ENCODE measurements at regions not wholly inside any gene's neighbourhood (a gene's known extent, or its start where the extent isn't known, plus 50 kb on each side); places are given as distances from the start of the nearest gene placed in this dataset.

DNA sequence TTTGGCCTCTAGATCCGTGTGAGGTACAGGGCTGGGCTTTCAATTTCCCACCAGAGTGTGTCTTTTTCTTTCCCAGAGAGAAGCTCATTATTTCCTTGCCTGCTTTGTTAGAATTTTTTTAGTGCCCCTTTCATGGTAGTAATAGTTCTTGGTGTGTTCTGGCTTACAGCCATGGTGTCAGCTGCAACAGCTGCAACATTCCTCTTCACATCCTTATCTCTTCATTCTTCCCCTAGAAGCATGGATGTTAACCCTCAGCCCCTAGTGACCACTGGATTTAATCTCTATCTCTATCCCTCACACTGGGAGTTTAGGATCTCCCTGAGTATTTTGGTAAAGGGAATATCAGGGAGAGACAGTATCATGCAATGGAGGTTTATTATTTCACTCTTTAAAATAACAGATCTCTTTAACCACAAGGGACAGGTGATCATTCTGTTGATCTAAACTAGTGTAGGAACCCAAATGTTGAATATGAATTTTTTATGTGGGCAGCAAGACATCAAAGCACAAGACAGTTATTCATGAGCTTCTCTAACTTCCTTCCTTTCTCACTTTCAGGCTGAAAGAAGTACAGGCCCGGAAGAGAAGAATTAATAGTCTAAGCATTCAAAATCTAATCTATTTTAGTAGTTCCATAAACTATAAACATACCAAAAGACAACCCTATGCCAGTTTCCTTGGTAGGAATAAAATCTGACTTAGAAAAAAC is 160.2 kb downstream of the FAM170A start:
- TF ChIP-seq, protein P1, sequence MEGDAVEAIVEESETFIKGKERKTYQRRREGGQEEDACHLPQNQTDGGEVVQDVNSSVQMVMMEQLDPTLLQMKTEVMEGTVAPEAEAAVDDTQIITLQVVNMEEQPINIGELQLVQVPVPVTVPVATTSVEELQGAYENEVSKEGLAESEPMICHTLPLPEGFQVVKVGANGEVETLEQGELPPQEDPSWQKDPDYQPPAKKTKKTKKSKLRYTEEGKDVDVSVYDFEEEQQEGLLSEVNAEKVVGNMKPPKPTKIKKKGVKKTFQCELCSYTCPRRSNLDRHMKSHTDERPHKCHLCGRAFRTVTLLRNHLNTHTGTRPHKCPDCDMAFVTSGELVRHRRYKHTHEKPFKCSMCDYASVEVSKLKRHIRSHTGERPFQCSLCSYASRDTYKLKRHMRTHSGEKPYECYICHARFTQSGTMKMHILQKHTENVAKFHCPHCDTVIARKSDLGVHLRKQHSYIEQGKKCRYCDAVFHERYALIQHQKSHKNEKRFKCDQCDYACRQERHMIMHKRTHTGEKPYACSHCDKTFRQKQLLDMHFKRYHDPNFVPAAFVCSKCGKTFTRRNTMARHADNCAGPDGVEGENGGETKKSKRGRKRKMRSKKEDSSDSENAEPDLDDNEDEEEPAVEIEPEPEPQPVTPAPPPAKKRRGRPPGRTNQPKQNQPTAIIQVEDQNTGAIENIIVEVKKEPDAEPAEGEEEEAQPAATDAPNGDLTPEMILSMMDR (IDR thresholded peaks at IDR 0.05): no peak
- TF ChIP-seq POLR2A (IDR thresholded peaks at IDR 0.05): no peak

Data from uterus (tissue), 2 donors.